A549 (cell line): ENCODE measurements at regions not wholly inside any gene's neighbourhood (a gene's known extent, or its start where the extent isn't known, plus 50 kb on each side); places are given as distances from the start of the nearest gene placed in this dataset.

Experiments used
- ATAC-seq, 2 experiments: fragments of 200-7000 bp in 1 of 2; fragments of >200 bp in 1 of 2; cut with Nextera tagmentation in 1 of 2; cut with Tn5 transposase in 1 of 2; 3 replicates each; pipeline versions ENCODE4 v1.8.0 to v1.9.1; 2018 to 2020; ENCODE audit warnings: mild to moderate bottlenecking in 1 of 2, moderate library complexity in 1 of 2
- CTCF ChIA-PET: fragments of 300-600 bp; sonication (Branson Sonifier 250); formaldehyde crosslinking; extraction: SDS; loops from one replicate; lab custom pipeline; 2021; ENCODE audit warnings: antibody characterized with exemption, inconsistent platforms; lab: Yijun Ruan, JAX
- POLR2A ChIA-PET: fragments of 350-600 bp; formaldehyde crosslinking; extraction: SDS; loops from one replicate; lab custom pipeline; 2021; ENCODE audit warnings: antibody characterized with exemption, inconsistent platforms; lab: Yijun Ruan, JAX
- DNase-seq, 2 experiments: peaks; one replicate each; pipeline versions ENCODE4 v3.0.0 to v3.0.0-alpha.2; 2011 to 2016; ENCODE audit warnings: low read depth in 1 of 2, low spot score in 1 of 2
- FAIRE-seq: peaks from 2 replicates; lab custom pipeline; 2011; peaks lifted over from hg19 to GRCh38; lab: Jason Lieb, UNC
- H3K27ac ChIP-seq, 2 experiments: fragments of >200 bp; sonication (Bioruptor Twin); formaldehyde crosslinking; 3 replicates each; pipeline ENCODE4 v1.5.1; 2016 to 2017
- H3K4me1 ChIP-seq: fragments of >200 bp; sonication (Bioruptor Twin); formaldehyde crosslinking; 3 replicates; pipeline ENCODE4 v1.6.1; 2016
- H3K4me2 ChIP-seq: fragments of >200 bp; sonication (Bioruptor Twin); formaldehyde crosslinking; 3 replicates; pipeline ENCODE4 v1.6.1; 2016
- H3K4me3 ChIP-seq: fragments of >200 bp; sonication (Bioruptor Twin); formaldehyde crosslinking; 3 replicates; pipeline ENCODE4 v1.5.1; 2016
- H3K9me3 ChIP-seq: fragments of >200 bp; sonication (Bioruptor Twin); formaldehyde crosslinking; 3 replicates; pipeline ENCODE4 v1.6.1; 2016
- BCL3 ChIP-seq: fragments of >200 bp; sonication (Bioruptor Twin); formaldehyde crosslinking; IDR thresholded peaks from 3 replicates; pipeline ENCODE4 v1.6.1; 2016
- E2F6 ChIP-seq: IDR thresholded peaks from 2 replicates; pipeline ENCODE4 v1.6.1; 2012; ENCODE audit warnings: low read depth, borderline replicate concordance
- ESRRA ChIP-seq: fragments of 150-350 bp; IDR thresholded peaks from 2 replicates; pipeline ENCODE4 v1.6.1; 2014; ENCODE audit warnings: mild to moderate bottlenecking, low read length, borderline replicate concordance
- FOSL2 ChIP-seq, 2 experiments: fragments of 450-650 bp in 1 of 2; fragments of >200 bp in 1 of 2; sonication (Bioruptor Twin) in 1 of 2; formaldehyde crosslinking; IDR thresholded peaks; 2 replicates each; pipeline versions ENCODE4 v1.5.0 to v1.6.1; 2016 to 2020; ENCODE audit warnings: mild to moderate bottlenecking in 1 of 2, moderate library complexity in 1 of 2
- GATA3 ChIP-seq: IDR thresholded peaks from 2 replicates; pipeline ENCODE4 v1.6.1; 2012; ENCODE audit warnings: borderline replicate concordance
- HDAC2 ChIP-seq: fragments of 200-600 bp; sonication (generic); IDR thresholded peaks from 2 replicates; pipeline ENCODE4 v1.6.1; 2016
- HEYL ChIP-seq: fragments of 250-450 bp; sonication (Bioruptor Pico); IDR thresholded peaks from 2 replicates; pipeline ENCODE4 v1.8.0; 2021; ENCODE audit warnings: mild to moderate bottlenecking, moderate library complexity
- HOXB13 ChIP-seq: fragments of 250-450 bp; sonication (Bioruptor Pico); IDR thresholded peaks from 2 replicates; pipeline ENCODE4 v1.5.0; 2020; ENCODE audit warnings: low read depth, mild to moderate bottlenecking, moderate library complexity
- MAFK ChIP-seq: fragments of 450-650 bp; IDR thresholded peaks from 2 replicates; pipeline ENCODE4 v1.6.1; 2014; ENCODE audit not compliant: partially characterized antibody
- MYC ChIP-seq: IDR thresholded peaks from 2 replicates; pipeline ENCODE4 v1.6.1; 2012; ENCODE audit warnings: mild to moderate bottlenecking, inconsistent platforms, low read length, improper control_type of control experiment, borderline replicate concordance
- POLR2A ChIP-seq: IDR thresholded peaks from 2 replicates; pipeline ENCODE4 v1.6.1; 2012; ENCODE audit warnings: mild to moderate bottlenecking, low read length
- POLR2AphosphoS2 ChIP-seq: conservative IDR thresholded peaks from 2 replicates; pipeline ENCODE4 v1.6.1; 2012; ENCODE audit warnings: low read length, improper control_type of control experiment, inconsistent platforms
- RARB ChIP-seq: fragments of 250-450 bp; sonication (Bioruptor Pico); IDR thresholded peaks from 2 replicates; pipeline ENCODE4 v1.8.0; 2021; ENCODE audit warnings: mild to moderate bottlenecking, moderate library complexity
- RCOR1 ChIP-seq: fragments of 150-350 bp; IDR thresholded peaks from 2 replicates; pipeline ENCODE4 v1.6.1; 2014; ENCODE audit warnings: antibody characterized with exemption, low read length, low read depth
- REST ChIP-seq: fragments of 200-600 bp; sonication (generic); IDR thresholded peaks from 2 replicates; pipeline ENCODE4 v1.6.1; 2016; ENCODE audit warnings: antibody characterized with exemption, mild to moderate bottlenecking, moderate library complexity
- RFX5 ChIP-seq: fragments of 450-650 bp; IDR thresholded peaks from 2 replicates; pipeline ENCODE4 v1.7.1; 2014; ENCODE audit warnings: antibody characterized with exemption, mild to moderate bottlenecking, moderate library complexity
- SMC3 ChIP-seq: fragments of >200 bp; sonication (Bioruptor Twin); formaldehyde crosslinking; IDR thresholded peaks from 3 replicates; pipeline ENCODE4 v1.6.1; 2018; ENCODE audit warnings: inconsistent platforms
- TP53 ChIP-seq: fragments of 250-450 bp; sonication (Bioruptor Pico); IDR thresholded peaks from 2 replicates; pipeline ENCODE4 v1.5.0; 2021; ENCODE audit warnings: mild to moderate bottlenecking, moderate library complexity
- ZC3H11A ChIP-seq: fragments of 450-650 bp; IDR thresholded peaks from 2 replicates; pipeline ENCODE4 v1.6.1; 2014; ENCODE audit warnings: antibody characterized with exemption, mild to moderate bottlenecking
- ZNF302 ChIP-seq: fragments of 250-450 bp; sonication (Bioruptor Pico); IDR thresholded peaks from 2 replicates; pipeline ENCODE4 v1.9.0; 2021; ENCODE audit warnings: inconsistent platforms, mild to moderate bottlenecking, moderate library complexity
- ZSCAN20 ChIP-seq: fragments of 250-450 bp; sonication (Bioruptor Pico); IDR thresholded peaks from 2 replicates; pipeline ENCODE4 v1.8.0; 2022; ENCODE audit warnings: mild to moderate bottlenecking, moderate library complexity
- WGBS: methylation state at CpG from one replicate; pipeline ENCODE4 v1.1.6; 2017; ENCODE audit errors: missing lambda C conversion rate; 5-methylcytosine and 5-hydroxymethylcytosine counted together
- TF ChIP-seq, protein P1 (sequence below): fragments of >200 bp; sonication (Bioruptor Twin); formaldehyde crosslinking; IDR thresholded peaks from 3 replicates; pipeline ENCODE4 v1.5.1; 2016
- TF ChIP-seq, protein P2 (sequence below): fragments of 250-450 bp; sonication (Bioruptor Pico); IDR thresholded peaks from 2 replicates; pipeline ENCODE4 v1.5.0; 2021; ENCODE audit warnings: mild to moderate bottlenecking, moderate library complexity, borderline replicate concordance

- no peak for TF ChIP-seq E2F6
- TF ChIP-seq TP53 = no peak
- TF ChIP-seq HOXB13 (CRISPR knock-in tag) = no peak
- TF ChIP-seq FOSL2 (IDR thresholded peaks at IDR 0.05) = no peak
- TF ChIP-seq FOSL2 (CRISPR knock-in tag; IDR thresholded peaks at IDR 0.05) = no peak
These were observed 271.8 kb upstream of the AMIGO2 start (continued) for GRCh38 chr12:47351526-47351925.

DNA sequence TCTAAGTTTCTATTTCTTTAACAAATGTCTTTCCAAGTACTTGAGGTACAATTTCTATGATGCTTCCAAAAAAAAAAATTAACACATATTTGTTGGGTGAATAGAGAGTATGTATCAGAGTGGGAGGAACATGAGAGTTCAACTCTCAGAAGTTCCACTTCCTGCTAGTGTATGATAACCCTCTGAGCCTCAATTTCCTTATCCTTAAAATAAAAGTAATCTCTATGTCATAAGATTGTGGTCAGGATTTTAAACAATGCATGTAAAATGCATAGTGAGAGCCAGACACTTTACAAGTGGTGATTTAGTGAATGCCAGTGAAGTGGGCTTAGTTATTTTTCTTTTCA lies 270.3 kb upstream of the AMIGO2 start:
- no peak overlapping the region for H3K4me3 ChIP-seq
- CTCF ChIA-PET = no interaction called here
- peaks cover 20% of the 10 kb centered on the region for H3K4me1 ChIP-seq
- POLR2A ChIA-PET = no interaction called here
- no peak for ATAC-seq
- no peak for DNase-seq
- no peaks in the 10 kb centered on the region for H3K9me3 ChIP-seq
- TF ChIP-seq RARB (CRISPR knock-in tag) (no peak), REST (no peak), MAFK (no peak), RCOR1 (no peak), SMC3 (no peak), ESRRA (no peak), RFX5 (no peak), HDAC2 (no peak), HOXB13 (CRISPR knock-in tag) (no peak)
- no peak overlapping the region for H3K4me2 ChIP-seq
- peak; percentile 46 for FAIRE-seq
- H3K27ac ChIP-seq = no peak overlapping the region

- no peak overlapping the region for H3K4me2 ChIP-seq
- DNase-seq = no peak
- ATAC-seq = no peak
- POLR2A ChIA-PET = no interaction called here
- peak overlapping the region in 1 of 2 experiments; percentile 4; a peak in 2 of 6 replicates for H3K27ac ChIP-seq
- WGBS = 91% methylated on average over 5 of the region's 5 CpGs
- TF ChIP-seq POLR2A (no peak), HEYL (CRISPR knock-in tag) (no peak), ZSCAN20 (no peak), ZNF302 (CRISPR knock-in tag) (no peak), ZC3H11A (no peak), POLR2AphosphoS2 (no peak), BCL3 (no peak), MYC (no peak), GATA3 (no peak), FOSL2 (IDR thresholded peaks at IDR 0.05) (no peak), FOSL2 (CRISPR knock-in tag; IDR thresholded peaks at IDR 0.05) (no peak)
- TF ChIP-seq, protein P1, sequence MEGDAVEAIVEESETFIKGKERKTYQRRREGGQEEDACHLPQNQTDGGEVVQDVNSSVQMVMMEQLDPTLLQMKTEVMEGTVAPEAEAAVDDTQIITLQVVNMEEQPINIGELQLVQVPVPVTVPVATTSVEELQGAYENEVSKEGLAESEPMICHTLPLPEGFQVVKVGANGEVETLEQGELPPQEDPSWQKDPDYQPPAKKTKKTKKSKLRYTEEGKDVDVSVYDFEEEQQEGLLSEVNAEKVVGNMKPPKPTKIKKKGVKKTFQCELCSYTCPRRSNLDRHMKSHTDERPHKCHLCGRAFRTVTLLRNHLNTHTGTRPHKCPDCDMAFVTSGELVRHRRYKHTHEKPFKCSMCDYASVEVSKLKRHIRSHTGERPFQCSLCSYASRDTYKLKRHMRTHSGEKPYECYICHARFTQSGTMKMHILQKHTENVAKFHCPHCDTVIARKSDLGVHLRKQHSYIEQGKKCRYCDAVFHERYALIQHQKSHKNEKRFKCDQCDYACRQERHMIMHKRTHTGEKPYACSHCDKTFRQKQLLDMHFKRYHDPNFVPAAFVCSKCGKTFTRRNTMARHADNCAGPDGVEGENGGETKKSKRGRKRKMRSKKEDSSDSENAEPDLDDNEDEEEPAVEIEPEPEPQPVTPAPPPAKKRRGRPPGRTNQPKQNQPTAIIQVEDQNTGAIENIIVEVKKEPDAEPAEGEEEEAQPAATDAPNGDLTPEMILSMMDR = no peak
- TF ChIP-seq, protein P2, sequence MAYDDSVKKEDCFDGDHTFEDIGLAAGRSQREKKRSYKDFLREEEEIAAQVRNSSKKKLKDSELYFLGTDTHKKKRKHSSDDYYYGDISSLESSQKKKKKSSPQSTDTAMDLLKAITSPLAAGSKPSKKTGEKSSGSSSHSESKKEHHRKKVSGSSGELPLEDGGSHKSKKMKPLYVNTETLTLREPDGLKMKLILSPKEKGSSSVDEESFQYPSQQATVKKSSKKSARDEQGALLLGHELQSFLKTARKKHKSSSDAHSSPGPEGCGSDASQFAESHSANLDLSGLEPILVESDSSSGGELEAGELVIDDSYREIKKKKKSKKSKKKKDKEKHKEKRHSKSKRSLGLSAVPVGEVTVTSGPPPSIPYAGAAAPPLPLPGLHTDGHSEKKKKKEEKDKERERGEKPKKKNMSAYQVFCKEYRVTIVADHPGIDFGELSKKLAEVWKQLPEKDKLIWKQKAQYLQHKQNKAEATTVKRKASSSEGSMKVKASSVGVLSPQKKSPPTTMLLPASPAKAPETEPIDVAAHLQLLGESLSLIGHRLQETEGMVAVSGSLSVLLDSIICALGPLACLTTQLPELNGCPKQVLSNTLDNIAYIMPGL (CRISPR knock-in tag) = no peak
- no peak for FAIRE-seq
- peaks cover 20% of the 10 kb centered on the region for H3K4me1 ChIP-seq
- no peak overlapping the region for H3K4me3 ChIP-seq
- H3K9me3 ChIP-seq = no peaks in the 10 kb centered on the region
- CTCF ChIA-PET = no interaction called here
These were observed 269.6 kb upstream of the AMIGO2 start for GRCh38 chr12:47349137-47350061.
